ENCODE measurements at regions not wholly inside any gene's neighbourhood (a gene's known extent, or its start where the extent isn't known, plus 50 kb on each side); places are given as distances from the start of the nearest gene placed in this dataset.
"Not testable (repeated sequence)": the region's sequence is repeated elsewhere in the genome, so short reads cannot be mapped to it uniquely, and the experiment has no call there.

DNA sequence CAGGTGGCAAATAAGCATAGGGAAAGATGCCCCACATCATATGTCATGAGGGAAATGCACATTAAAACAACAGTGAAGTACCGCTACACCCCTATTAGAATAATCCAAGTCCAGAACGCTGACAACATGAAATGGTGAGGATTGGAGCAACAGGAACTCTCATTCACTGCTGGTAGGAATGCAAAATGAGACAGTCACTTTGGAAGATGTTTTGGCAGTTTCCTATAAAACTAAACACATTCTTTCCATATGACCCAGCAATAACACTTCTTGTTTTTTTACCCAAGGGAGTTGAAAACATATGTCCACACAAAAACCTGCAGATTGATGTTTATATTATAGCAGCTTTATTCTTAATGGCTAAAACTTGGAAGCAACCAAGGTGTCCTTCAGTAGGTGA, 116.4 kb upstream of the TOPAZ1 start:
- Mint-ChIP-seq H3K36me3 (ENCODE audit: low read depth) (no peaks in the 10 kb centered on the region), H3K9me3 (no peaks in the 10 kb centered on the region), H3K4me1 (ENCODE audit: low read depth) (peaks cover 3% of the 10 kb centered on the region), H3K4me3 (no peak overlapping the region), H3K27ac (no peak overlapping the region), H3K27me3 (no peaks in the 10 kb centered on the region)
- no peak for DNase-seq

GRCh38 chr3:44125882-44126281, 115.8 kb upstream of the TOPAZ1 start:
- Mint-ChIP-seq H3K4me3 (no peak overlapping the region), H3K27ac (no peak overlapping the region), H3K9me3 (no peaks in the 10 kb centered on the region), H3K4me1 (ENCODE audit: low read depth) (peaks cover 4% of the 10 kb centered on the region), H3K27me3 (no peaks in the 10 kb centered on the region), H3K36me3 (ENCODE audit: low read depth) (no peaks in the 10 kb centered on the region)
- DNase-seq, result no peak

GRCh38 chr3:44128057-44128775, 113.5 kb upstream of the TOPAZ1 start:
- no peak overlapping the region for H3K27ac Mint-ChIP-seq
- H3K27me3 Mint-ChIP-seq, result no peaks in the 10 kb centered on the region
- H3K36me3 Mint-ChIP-seq (ENCODE audit: low read depth), result no peaks in the 10 kb centered on the region
- DNase-seq, result no peak
- no peak overlapping the region for H3K4me3 Mint-ChIP-seq
- H3K9me3 Mint-ChIP-seq, result no peaks in the 10 kb centered on the region
- peaks cover 4% of the 10 kb centered on the region for H3K4me1 Mint-ChIP-seq (ENCODE audit: low read depth)

DNA sequence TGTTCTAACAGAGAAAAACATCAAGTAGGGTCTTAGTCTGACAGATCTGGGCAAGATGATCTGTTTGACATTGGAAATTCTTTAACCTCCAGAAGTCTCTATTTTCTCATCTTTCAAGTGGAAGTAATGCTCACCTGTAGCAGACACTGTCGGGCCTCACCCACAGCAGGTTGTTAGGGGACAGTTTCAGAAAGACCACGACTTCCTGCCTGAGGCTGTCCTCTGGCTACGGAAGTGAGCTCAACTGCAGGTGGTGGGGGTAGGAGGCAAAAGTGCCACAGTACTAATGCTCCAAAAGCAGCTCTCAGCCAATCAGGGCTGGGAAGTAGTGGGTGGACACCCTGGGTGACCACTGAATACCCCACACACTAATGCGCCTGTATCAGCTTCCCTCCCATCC, 111.4 kb upstream of the TOPAZ1 start:
- Mint-ChIP-seq H3K4me1 (ENCODE audit: low read depth) (peaks cover 4% of the 10 kb centered on the region), H3K4me3 (no peak overlapping the region), H3K27me3 (peaks cover 11% of the 10 kb centered on the region), H3K36me3 (ENCODE audit: low read depth) (no peaks in the 10 kb centered on the region), H3K9me3 (no peaks in the 10 kb centered on the region), H3K27ac (no peak overlapping the region)
- DNase-seq, result no peak

DNA sequence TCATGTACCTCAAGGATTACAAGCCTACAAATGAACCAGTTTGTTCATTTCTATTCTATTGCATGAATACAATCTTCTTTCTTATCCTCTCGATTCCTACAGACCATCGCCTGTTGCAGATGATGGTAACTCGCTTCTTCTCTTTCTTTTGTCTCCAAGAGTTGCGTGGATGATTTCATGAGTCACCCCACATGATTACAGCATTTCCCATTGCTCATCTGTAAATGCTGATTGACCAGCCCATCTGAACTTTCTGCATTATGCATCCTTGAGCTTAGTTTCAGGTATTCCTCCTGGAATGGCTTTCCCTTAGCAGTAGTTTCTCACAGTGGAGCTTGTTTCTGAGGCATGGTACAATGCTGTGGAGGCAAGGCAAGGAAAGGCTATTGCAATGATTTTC, 109.6 kb upstream of the TOPAZ1 start:
- H3K9me3 Mint-ChIP-seq, result no peaks in the 10 kb centered on the region
- no peak for DNase-seq
- H3K4me3 Mint-ChIP-seq, result no peak overlapping the region
- H3K27ac Mint-ChIP-seq, result no peak overlapping the region
- peaks cover 17% of the 10 kb centered on the region for H3K27me3 Mint-ChIP-seq
- H3K4me1 Mint-ChIP-seq (ENCODE audit: low read depth), result peaks cover 4% of the 10 kb centered on the region
- no peaks in the 10 kb centered on the region for H3K36me3 Mint-ChIP-seq (ENCODE audit: low read depth)

GRCh38 chr3:44132593-44132992, 109.1 kb upstream of the TOPAZ1 start:
- no peaks in the 10 kb centered on the region for H3K36me3 Mint-ChIP-seq (ENCODE audit: low read depth)
- no peak overlapping the region for H3K4me3 Mint-ChIP-seq
- no peak overlapping the region for H3K27ac Mint-ChIP-seq

DNA sequence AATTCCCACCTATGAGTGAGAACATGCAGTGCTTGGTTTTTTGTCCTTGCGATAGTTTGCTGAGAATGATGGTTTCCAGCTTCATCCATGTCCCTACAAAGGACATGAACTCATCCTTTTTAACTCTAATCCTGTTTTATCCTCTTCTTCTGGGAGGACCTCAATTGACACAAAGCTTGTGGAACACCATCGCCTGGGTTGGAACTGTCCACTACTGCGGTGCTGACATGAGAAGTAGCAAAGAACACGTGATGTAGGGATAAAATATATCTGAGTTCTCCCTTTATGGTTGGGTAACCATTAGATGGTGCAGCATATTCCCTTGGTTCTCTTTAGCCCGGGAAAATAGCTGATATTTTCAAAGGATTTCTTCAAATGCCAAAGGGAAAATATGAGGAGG, 105.3 kb upstream of the TOPAZ1 start:
- Mint-ChIP-seq H3K4me3 (no peak overlapping the region), H3K27ac (no peak overlapping the region), H3K36me3 (ENCODE audit: low read depth) (no peaks in the 10 kb centered on the region), H3K9me3 (no peaks in the 10 kb centered on the region), H3K4me1 (ENCODE audit: low read depth) (no peaks in the 10 kb centered on the region), H3K27me3 (peaks cover 32% of the 10 kb centered on the region)
- no peak for DNase-seq

More at GRCh38 chr3:44132593-44132992, 109.1 kb upstream of the TOPAZ1 start:
- Mint-ChIP-seq H3K27me3 (peaks cover 17% of the 10 kb centered on the region), H3K9me3 (no peaks in the 10 kb centered on the region), H3K4me1 (ENCODE audit: low read depth) (peaks cover 4% of the 10 kb centered on the region)
- DNase-seq, result no peak

- H3K27ac Mint-ChIP-seq, result no peak overlapping the region
- peaks cover 59% of the 10 kb centered on the region for H3K27me3 Mint-ChIP-seq
- no peak for DNase-seq
- H3K36me3 Mint-ChIP-seq (ENCODE audit: low read depth), result no peaks in the 10 kb centered on the region
- H3K4me3 Mint-ChIP-seq, result no peak overlapping the region
- H3K4me1 Mint-ChIP-seq (ENCODE audit: low read depth), result no peaks in the 10 kb centered on the region
- H3K9me3 Mint-ChIP-seq, result no peaks in the 10 kb centered on the region
These were observed 95.6 kb upstream of the TOPAZ1 start for GRCh38 chr3:44146073-44146472.

DNA sequence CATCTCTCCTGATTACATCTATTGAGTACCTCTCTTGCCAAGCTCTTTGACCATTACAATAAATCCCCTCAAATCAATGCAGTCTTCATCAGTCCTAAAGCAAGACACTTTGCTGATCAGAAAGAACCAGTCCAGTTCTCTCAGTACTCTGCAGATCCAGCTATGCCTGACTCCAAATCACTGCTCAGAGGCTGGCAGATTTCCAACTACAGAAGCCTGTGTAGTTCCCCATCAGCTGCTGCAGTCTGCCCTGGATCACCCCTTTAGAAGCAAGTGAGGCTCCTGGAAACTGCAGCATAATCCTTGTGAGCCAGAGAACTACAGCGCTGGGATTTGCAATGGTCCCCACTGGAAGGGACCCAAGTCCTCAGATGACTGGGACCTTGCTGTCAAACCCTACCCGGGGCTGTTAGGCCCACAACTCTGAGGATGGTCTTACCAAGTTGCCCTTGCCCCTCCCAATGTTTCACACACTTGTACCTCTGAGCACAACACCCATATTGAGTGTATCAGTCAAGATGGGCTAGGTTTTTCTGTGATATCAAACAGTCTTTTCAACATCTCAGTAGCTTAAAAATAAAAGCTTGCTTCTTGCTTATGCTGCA, 81.9 kb upstream of the TOPAZ1 start:
- Mint-ChIP-seq H3K27me3 (peaks cover 56% of the 10 kb centered on the region), H3K9me3 (no peaks in the 10 kb centered on the region), H3K36me3 (ENCODE audit: low read depth) (no peaks in the 10 kb centered on the region), H3K4me3 (no peak overlapping the region), H3K4me1 (ENCODE audit: low read depth) (no peaks in the 10 kb centered on the region), H3K27ac (no peak overlapping the region)
- DNase-seq, result no peak

GRCh38 chr3:44160818-44161217, 80.9 kb upstream of the TOPAZ1 start:
- Mint-ChIP-seq H3K4me1 (ENCODE audit: low read depth) (no peaks in the 10 kb centered on the region), H3K27me3 (peaks cover 54% of the 10 kb centered on the region), H3K4me3 (no peak overlapping the region), H3K27ac (no peak overlapping the region), H3K36me3 (ENCODE audit: low read depth) (no peaks in the 10 kb centered on the region), H3K9me3 (no peaks in the 10 kb centered on the region)
- DNase-seq, result no peak

DNA sequence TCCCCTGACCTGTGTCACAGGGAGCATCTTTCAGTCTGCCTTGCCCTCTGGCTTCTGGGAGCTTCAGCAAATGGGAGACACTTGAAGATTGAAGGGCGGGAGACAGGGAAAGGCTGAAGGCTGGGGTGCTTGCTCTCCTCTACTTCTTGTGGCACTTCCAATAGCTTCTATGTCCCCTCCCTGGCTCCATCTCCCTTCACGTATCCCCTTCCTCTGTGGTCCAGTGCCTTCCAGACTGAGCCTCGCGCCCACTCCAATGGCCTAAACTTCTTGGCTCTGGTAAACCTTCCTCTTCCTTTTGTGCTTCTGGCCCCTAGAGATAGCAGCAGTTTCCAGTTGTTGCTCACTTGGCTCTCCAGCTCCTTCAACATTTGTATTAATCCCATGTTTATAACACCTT, 69.8 kb upstream of the TOPAZ1 start:
- Mint-ChIP-seq H3K4me3 (no peak overlapping the region), H3K27ac (no peak overlapping the region), H3K36me3 (ENCODE audit: low read depth) (no peaks in the 10 kb centered on the region), H3K27me3 (peaks cover 37% of the 10 kb centered on the region), H3K4me1 (ENCODE audit: low read depth) (no peaks in the 10 kb centered on the region), H3K9me3 (no peaks in the 10 kb centered on the region)
- DNase-seq, result no peak

DNA sequence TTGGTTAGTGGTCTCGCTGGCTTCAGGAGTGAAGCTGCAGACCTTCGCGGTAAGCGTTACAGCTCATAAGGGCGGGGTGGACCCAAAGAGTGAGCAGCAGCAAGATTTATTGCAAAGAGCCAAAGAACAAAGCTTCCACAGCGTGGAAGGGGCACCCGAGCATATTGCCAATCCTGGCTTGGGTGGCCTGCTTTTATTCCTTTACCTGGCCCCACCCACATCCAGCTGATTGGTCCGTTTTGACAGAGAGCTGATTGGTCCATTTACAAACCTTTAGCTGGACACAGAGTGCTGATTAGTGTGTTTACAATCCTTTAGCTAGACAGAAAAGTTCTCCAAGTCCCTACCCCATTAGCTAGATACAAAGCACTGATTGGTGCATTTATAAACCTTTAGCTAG, 69.0 kb upstream of the TOPAZ1 start:
- not testable (repeated sequence) for DNase-seq; H3K4me1 Mint-ChIP-seq (ENCODE audit: low read depth); H3K36me3 Mint-ChIP-seq (ENCODE audit: low read depth); H3K4me3 Mint-ChIP-seq; H3K9me3 Mint-ChIP-seq; H3K27ac Mint-ChIP-seq
- H3K27me3 Mint-ChIP-seq, result peaks cover 37% of the 10 kb centered on the region

DNA sequence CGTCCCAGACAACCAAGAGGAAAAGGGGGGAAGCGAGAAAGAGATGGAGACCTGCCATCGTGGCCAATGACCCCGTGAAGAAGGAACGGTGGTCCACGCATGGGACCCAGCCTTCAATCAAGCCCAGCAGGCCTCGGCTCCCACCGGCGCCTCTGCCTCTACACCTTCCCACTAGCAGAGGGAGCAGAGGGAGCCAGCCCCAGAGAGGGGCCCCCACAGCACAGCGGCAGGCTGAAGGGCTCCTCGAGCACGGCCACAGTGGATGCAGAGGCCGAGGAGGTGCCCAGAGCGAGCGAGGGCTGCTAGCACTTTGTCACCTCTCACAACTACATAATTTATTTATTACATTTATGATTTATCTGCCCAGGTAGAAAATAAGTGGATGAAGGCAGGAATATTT, 68.4 kb upstream of the TOPAZ1 start:
- Mint-ChIP-seq H3K9me3 (no peaks in the 10 kb centered on the region), H3K4me1 (ENCODE audit: low read depth) (no peaks in the 10 kb centered on the region), H3K4me3 (no peak overlapping the region), H3K27me3 (peaks cover 34% of the 10 kb centered on the region), H3K27ac (no peak overlapping the region), H3K36me3 (ENCODE audit: low read depth) (no peaks in the 10 kb centered on the region)
- DNase-seq, result no peak

DNA sequence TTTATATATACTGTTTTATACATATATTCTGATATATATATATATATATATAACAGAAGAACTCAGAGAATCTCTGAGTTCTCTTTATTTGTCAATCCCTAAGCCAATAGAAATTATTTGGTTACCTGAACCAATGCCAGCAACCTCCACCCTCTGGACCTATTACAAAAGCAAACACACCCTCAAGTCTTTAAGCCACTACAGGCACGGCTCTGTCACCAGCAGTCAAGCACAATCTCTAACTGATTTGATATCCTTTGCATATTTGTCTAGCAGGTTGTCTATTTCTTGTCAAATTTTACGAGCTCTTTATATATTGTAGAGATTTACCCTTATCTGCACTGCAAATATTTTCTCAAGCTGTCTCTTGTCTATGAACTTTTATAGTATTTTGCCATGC, 66.6 kb upstream of the TOPAZ1 start:
- Mint-ChIP-seq H3K9me3 (no peaks in the 10 kb centered on the region), H3K27ac (no peak overlapping the region), H3K27me3 (peaks cover 32% of the 10 kb centered on the region), H3K36me3 (ENCODE audit: low read depth) (no peaks in the 10 kb centered on the region), H3K4me1 (ENCODE audit: low read depth) (no peaks in the 10 kb centered on the region), H3K4me3 (no peak overlapping the region)
- DNase-seq, result no peak

- no peak overlapping the region for H3K4me3 Mint-ChIP-seq
- no peak overlapping the region for H3K27ac Mint-ChIP-seq
- H3K36me3 Mint-ChIP-seq (ENCODE audit: low read depth), result no peaks in the 10 kb centered on the region
- no peaks in the 10 kb centered on the region for H3K4me1 Mint-ChIP-seq (ENCODE audit: low read depth)
- peaks cover 29% of the 10 kb centered on the region for H3K27me3 Mint-ChIP-seq
- no peak for DNase-seq
- H3K9me3 Mint-ChIP-seq, result no peaks in the 10 kb centered on the region
These were observed 62.4 kb upstream of the TOPAZ1 start for GRCh38 chr3:44179246-44179645.

Data from activated T-cell treated with anti-CD3 and anti-CD28 coated beads, Interleukin-2, amount 50 U/mL, for 24 hours (primary cell).